A549 (cell line): ENCODE measurements at regions not wholly inside any gene's neighbourhood (a gene's known extent, or its start where the extent isn't known, plus 50 kb on each side); places are given as distances from the start of the nearest gene placed in this dataset.

ENCODE experiments used
- ATAC-seq, 2 experiments: fragments of 200-7000 bp in 1 of 2; fragments of >200 bp in 1 of 2; cut with Nextera tagmentation in 1 of 2; cut with Tn5 transposase in 1 of 2; 3 replicates each; pipeline versions ENCODE4 v1.8.0 to v1.9.1; 2018 to 2020; ENCODE audit warnings: mild to moderate bottlenecking in 1 of 2, moderate library complexity in 1 of 2
- CTCF ChIA-PET: fragments of 300-600 bp; sonication (Branson Sonifier 250); formaldehyde crosslinking; extraction: SDS; loops from one replicate; lab custom pipeline; 2021; ENCODE audit warnings: antibody characterized with exemption, inconsistent platforms; lab: Yijun Ruan, JAX
- POLR2A ChIA-PET: fragments of 350-600 bp; formaldehyde crosslinking; extraction: SDS; loops from one replicate; lab custom pipeline; 2021; ENCODE audit warnings: antibody characterized with exemption, inconsistent platforms; lab: Yijun Ruan, JAX
- DNase-seq, 2 experiments: peaks; one replicate each; pipeline versions ENCODE4 v3.0.0 to v3.0.0-alpha.2; 2011 to 2016; ENCODE audit warnings: low read depth in 1 of 2, low spot score in 1 of 2
- FAIRE-seq: peaks from 2 replicates; lab custom pipeline; 2011; peaks lifted over from hg19 to GRCh38; lab: Jason Lieb, UNC
- H3K27ac ChIP-seq, 2 experiments: fragments of >200 bp; sonication (Bioruptor Twin); formaldehyde crosslinking; 3 replicates each; pipeline ENCODE4 v1.5.1; 2016 to 2017
- H3K4me1 ChIP-seq: fragments of >200 bp; sonication (Bioruptor Twin); formaldehyde crosslinking; 3 replicates; pipeline ENCODE4 v1.6.1; 2016
- H3K4me2 ChIP-seq: fragments of >200 bp; sonication (Bioruptor Twin); formaldehyde crosslinking; 3 replicates; pipeline ENCODE4 v1.6.1; 2016
- H3K4me3 ChIP-seq: fragments of >200 bp; sonication (Bioruptor Twin); formaldehyde crosslinking; 3 replicates; pipeline ENCODE4 v1.5.1; 2016
- H3K9me3 ChIP-seq: fragments of >200 bp; sonication (Bioruptor Twin); formaldehyde crosslinking; 3 replicates; pipeline ENCODE4 v1.6.1; 2016
- ATOH8 ChIP-seq: fragments of 250-450 bp; sonication (Bioruptor Pico); IDR thresholded peaks from 2 replicates; pipeline ENCODE4 v1.5.0; 2020; ENCODE audit warnings: low read depth, mild to moderate bottlenecking, moderate library complexity
- CBX2 ChIP-seq: fragments of 200-600 bp; sonication (generic); IDR thresholded peaks from 2 replicates; pipeline ENCODE4 v1.6.1; 2016; ENCODE audit warnings: low read depth, mild to moderate bottlenecking, borderline replicate concordance
- CBX8 ChIP-seq: fragments of 200-600 bp; sonication (generic); IDR thresholded peaks from 2 replicates; pipeline ENCODE4 v1.6.1; 2016
- CEBPB ChIP-seq, 2 experiments: fragments of >200 bp in 1 of 2; sonication (Bioruptor Twin) in 1 of 2; formaldehyde crosslinking in 1 of 2; IDR thresholded peaks; 2 replicates each; pipeline ENCODE4 v1.6.1; 2012 to 2016
- CHD4 ChIP-seq: fragments of 200-600 bp; sonication (generic); IDR thresholded peaks from 2 replicates; pipeline ENCODE4 v1.6.1; 2016; ENCODE audit warnings: antibody characterized with exemption, mild to moderate bottlenecking, borderline replicate concordance
- EP300 ChIP-seq, 2 experiments: fragments of >200 bp; sonication (Bioruptor Twin); formaldehyde crosslinking; IDR thresholded peaks; 2 replicates in 1 of 2; 3 replicates in 1 of 2; pipeline ENCODE4 v1.6.1; 2016 to 2017
- ESRRA ChIP-seq: fragments of 150-350 bp; IDR thresholded peaks from 2 replicates; pipeline ENCODE4 v1.6.1; 2014; ENCODE audit warnings: mild to moderate bottlenecking, low read length, borderline replicate concordance
- FOSL2 ChIP-seq, 2 experiments: fragments of 450-650 bp in 1 of 2; fragments of >200 bp in 1 of 2; sonication (Bioruptor Twin) in 1 of 2; formaldehyde crosslinking; IDR thresholded peaks; 2 replicates each; pipeline versions ENCODE4 v1.5.0 to v1.6.1; 2016 to 2020; ENCODE audit warnings: mild to moderate bottlenecking in 1 of 2, moderate library complexity in 1 of 2
- FOXS1 ChIP-seq: fragments of 250-450 bp; sonication (Bioruptor Pico); IDR thresholded peaks from 2 replicates; pipeline ENCODE4 v1.5.0; 2020; ENCODE audit warnings: mild to moderate bottlenecking, moderate library complexity
- GATA3 ChIP-seq: IDR thresholded peaks from 2 replicates; pipeline ENCODE4 v1.6.1; 2012; ENCODE audit warnings: borderline replicate concordance
- HES2 ChIP-seq: fragments of >200 bp; sonication (Bioruptor Twin); formaldehyde crosslinking; IDR thresholded peaks from 2 replicates; pipeline ENCODE4 v1.6.1; 2016
- HEYL ChIP-seq: fragments of 250-450 bp; sonication (Bioruptor Pico); IDR thresholded peaks from 2 replicates; pipeline ENCODE4 v1.8.0; 2021; ENCODE audit warnings: mild to moderate bottlenecking, moderate library complexity
- HMGXB4 ChIP-seq: fragments of 250-450 bp; sonication (Bioruptor Pico); IDR thresholded peaks from 2 replicates; pipeline ENCODE4 v1.5.0; 2021; ENCODE audit warnings: mild to moderate bottlenecking, moderate library complexity, borderline replicate concordance
- HOXB13 ChIP-seq: fragments of 250-450 bp; sonication (Bioruptor Pico); IDR thresholded peaks from 2 replicates; pipeline ENCODE4 v1.5.0; 2020; ENCODE audit warnings: low read depth, mild to moderate bottlenecking, moderate library complexity
- HOXB5 ChIP-seq: fragments of 250-450 bp; sonication (Bioruptor Pico); IDR thresholded peaks from 2 replicates; pipeline ENCODE4 v1.5.0; 2020; ENCODE audit warnings: mild to moderate bottlenecking, moderate library complexity
- KDM1A ChIP-seq: fragments of 200-600 bp; sonication (generic); IDR thresholded peaks from 2 replicates; pipeline ENCODE4 v1.6.1; 2016; ENCODE audit warnings: low read depth, mild to moderate bottlenecking
- MAFK ChIP-seq: fragments of 450-650 bp; IDR thresholded peaks from 2 replicates; pipeline ENCODE4 v1.6.1; 2014; ENCODE audit not compliant: partially characterized antibody
- NFE2L2 ChIP-seq: fragments of 150-350 bp; conservative IDR thresholded peaks from 2 replicates; pipeline ENCODE4 v1.6.1; 2014; ENCODE audit warnings: low read length
- NPAS2 ChIP-seq: fragments of 250-450 bp; sonication (Bioruptor Pico); IDR thresholded peaks from 2 replicates; pipeline ENCODE4 v1.8.0; 2022; ENCODE audit warnings: mild to moderate bottlenecking, moderate library complexity, borderline replicate concordance
- NR3C1 ChIP-seq: fragments of >200 bp; sonication (Bioruptor Twin); formaldehyde crosslinking; IDR thresholded peaks from 3 replicates; pipeline ENCODE4 v1.6.1; 2017
- PBX3 ChIP-seq: IDR thresholded peaks from 2 replicates; pipeline ENCODE4 v1.6.1; 2012
- PHF8 ChIP-seq: fragments of 200-600 bp; sonication (generic); IDR thresholded peaks from 2 replicates; pipeline ENCODE4 v1.6.1; 2016; ENCODE audit warnings: low read depth, mild to moderate bottlenecking, antibody characterized with exemption, moderate library complexity, borderline replicate concordance
- POLR2AphosphoS2 ChIP-seq: conservative IDR thresholded peaks from 2 replicates; pipeline ENCODE4 v1.6.1; 2012; ENCODE audit warnings: low read length, improper control_type of control experiment, inconsistent platforms
- RARB ChIP-seq: fragments of 250-450 bp; sonication (Bioruptor Pico); IDR thresholded peaks from 2 replicates; pipeline ENCODE4 v1.8.0; 2021; ENCODE audit warnings: mild to moderate bottlenecking, moderate library complexity
- RNF2 ChIP-seq: fragments of 200-600 bp; sonication (generic); IDR thresholded peaks from 2 replicates; pipeline ENCODE4 v1.6.1; 2016; ENCODE audit warnings: low read depth, mild to moderate bottlenecking, antibody characterized with exemption, moderate library complexity, borderline replicate concordance
- SMC3 ChIP-seq: fragments of >200 bp; sonication (Bioruptor Twin); formaldehyde crosslinking; IDR thresholded peaks from 3 replicates; pipeline ENCODE4 v1.6.1; 2018; ENCODE audit warnings: inconsistent platforms
- USF2 ChIP-seq: fragments of 450-650 bp; IDR thresholded peaks from 2 replicates; pipeline ENCODE4 v1.6.1; 2014; ENCODE audit warnings: antibody characterized with exemption
- ZNF302 ChIP-seq: fragments of 250-450 bp; sonication (Bioruptor Pico); IDR thresholded peaks from 2 replicates; pipeline ENCODE4 v1.9.0; 2021; ENCODE audit warnings: inconsistent platforms, mild to moderate bottlenecking, moderate library complexity
- WGBS: methylation state at CpG from one replicate; pipeline ENCODE4 v1.1.6; 2017; ENCODE audit errors: missing lambda C conversion rate; 5-methylcytosine and 5-hydroxymethylcytosine counted together

GRCh38 chr3:23663661-23664186 lies 142.0 kb upstream of the UBE2E1 start (continued):
- TF ChIP-seq MAFK (no peak), NPAS2 (no peak), RARB (CRISPR knock-in tag) (no peak), POLR2AphosphoS2 (no peak)
- TF ChIP-seq, all 56 proteins: peak for 0

GRCh38 chr3:23664459-23664858 lies 141.3 kb upstream of the UBE2E1 start:
- H3K9me3 ChIP-seq, result no peaks in the 10 kb centered on the region
- H3K4me2 ChIP-seq, result no peak overlapping the region
- H3K4me3 ChIP-seq, result no peak overlapping the region
- no peak for TF ChIP-seq CEBPB (IDR thresholded peaks at IDR 0.05)
- no peak for TF ChIP-seq HES2
- no peak for TF ChIP-seq POLR2AphosphoS2
- TF ChIP-seq USF2, result no peak
- no peak for TF ChIP-seq SMC3
- TF ChIP-seq CBX8, result no peak
- no peak for TF ChIP-seq FOXS1 (CRISPR knock-in tag)
- no peak for TF ChIP-seq FOSL2 (IDR thresholded peaks at IDR 0.05)
- TF ChIP-seq FOSL2 (CRISPR knock-in tag; IDR thresholded peaks at IDR 0.05), result no peak
- no peak for TF ChIP-seq MAFK
- TF ChIP-seq PBX3, result no peak
- no peak for TF ChIP-seq HOXB13 (CRISPR knock-in tag)
- TF ChIP-seq KDM1A, result no peak
- TF ChIP-seq NR3C1, result no peak
- TF ChIP-seq NFE2L2, result no peak
- TF ChIP-seq GATA3, result no peak
- no peak for FAIRE-seq
- 75% methylated on average over 1 of the region's 1 CpG for WGBS
- ChIA-PET CTCF (no interaction called here), POLR2A (no interaction called here)
- no peak overlapping the region for H3K27ac ChIP-seq
- peaks cover 26% of the 10 kb centered on the region for H3K4me1 ChIP-seq
- DNase-seq, result no peak
- no peak for ATAC-seq

GRCh38 chr3:23665741-23666140 lies 140.0 kb upstream of the UBE2E1 start:
- no peak for ATAC-seq
- Histone ChIP-seq H3K9me3 (no peaks in the 10 kb centered on the region), H3K4me3 (no peak overlapping the region), H3K4me2 (no peak overlapping the region), H3K4me1 (peaks cover 39% of the 10 kb centered on the region), H3K27ac (peak overlapping the region in 1 of 2 experiments; percentile 37; a peak in 1 of 6 replicates)
- POLR2A ChIA-PET, result no interaction called here
- TF ChIP-seq USF2, result no peak
- TF ChIP-seq CBX2, result no peak
- TF ChIP-seq FOXS1 (CRISPR knock-in tag), result no peak
- no peak for TF ChIP-seq HEYL (CRISPR knock-in tag)
- no peak for TF ChIP-seq CBX8
- no peak for TF ChIP-seq HOXB5 (CRISPR knock-in tag)
- no peak for TF ChIP-seq KDM1A
- no peak for TF ChIP-seq EP300 (IDR thresholded peaks at IDR 0.05)
- TF ChIP-seq CHD4, result no peak
- no peak for TF ChIP-seq ATOH8 (CRISPR knock-in tag)
- no peak for TF ChIP-seq ESRRA
- TF ChIP-seq ZNF302 (CRISPR knock-in tag), result no peak
- no peak for TF ChIP-seq HOXB13 (CRISPR knock-in tag)
- TF ChIP-seq RNF2, result no peak
- no peak for TF ChIP-seq PHF8
- no peak for TF ChIP-seq HMGXB4 (CRISPR knock-in tag)
- CTCF ChIA-PET, result interaction anchor here (1.0 to 1.1 kb wide), 2 partner anchors 10 to 74 kb away, joined by 3 read pairs; no protein-coding TSS in a partner anchor
- FAIRE-seq, result no peak
- 86% methylated on average over 1 of the region's 1 CpG for WGBS
- no peak for DNase-seq
